ENCODE measurements at regions not wholly inside any gene's neighbourhood (a gene's known extent, or its start where the extent isn't known, plus 50 kb on each side); places are given as distances from the start of the nearest gene placed in this dataset.

DNA sequence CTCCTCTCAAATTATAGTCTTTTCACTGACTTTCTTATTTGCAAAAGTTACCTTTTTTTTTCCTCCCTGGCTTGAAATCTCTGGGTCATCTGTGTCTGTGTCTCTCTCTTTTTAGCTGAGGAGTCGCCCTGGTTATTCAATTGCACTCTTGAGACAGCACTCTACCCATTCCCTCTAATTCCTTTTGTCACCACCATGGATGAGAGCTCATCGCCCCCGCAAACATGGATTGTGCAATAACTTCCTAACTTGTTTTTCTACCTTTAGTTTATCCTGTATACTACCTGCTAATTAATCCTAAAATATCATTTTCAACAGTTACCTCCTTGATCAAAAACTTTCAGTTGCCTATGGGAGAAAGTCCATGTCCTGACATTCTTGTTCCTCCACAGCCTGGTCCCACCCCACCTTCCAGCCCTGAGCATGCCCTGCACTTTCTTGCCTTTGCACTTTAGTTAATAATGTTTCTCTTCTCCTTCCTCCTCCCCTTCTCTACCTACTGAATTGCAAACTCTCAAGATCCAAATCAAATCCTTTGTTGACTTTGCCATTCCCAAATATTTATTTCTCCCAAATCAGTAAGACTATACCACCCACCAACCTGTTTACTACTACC is 110.4 kb upstream of the MAGI3 start:
- no peak for DNase-seq (ENCODE audit: low read depth)
- TF ChIP-seq, protein P1, sequence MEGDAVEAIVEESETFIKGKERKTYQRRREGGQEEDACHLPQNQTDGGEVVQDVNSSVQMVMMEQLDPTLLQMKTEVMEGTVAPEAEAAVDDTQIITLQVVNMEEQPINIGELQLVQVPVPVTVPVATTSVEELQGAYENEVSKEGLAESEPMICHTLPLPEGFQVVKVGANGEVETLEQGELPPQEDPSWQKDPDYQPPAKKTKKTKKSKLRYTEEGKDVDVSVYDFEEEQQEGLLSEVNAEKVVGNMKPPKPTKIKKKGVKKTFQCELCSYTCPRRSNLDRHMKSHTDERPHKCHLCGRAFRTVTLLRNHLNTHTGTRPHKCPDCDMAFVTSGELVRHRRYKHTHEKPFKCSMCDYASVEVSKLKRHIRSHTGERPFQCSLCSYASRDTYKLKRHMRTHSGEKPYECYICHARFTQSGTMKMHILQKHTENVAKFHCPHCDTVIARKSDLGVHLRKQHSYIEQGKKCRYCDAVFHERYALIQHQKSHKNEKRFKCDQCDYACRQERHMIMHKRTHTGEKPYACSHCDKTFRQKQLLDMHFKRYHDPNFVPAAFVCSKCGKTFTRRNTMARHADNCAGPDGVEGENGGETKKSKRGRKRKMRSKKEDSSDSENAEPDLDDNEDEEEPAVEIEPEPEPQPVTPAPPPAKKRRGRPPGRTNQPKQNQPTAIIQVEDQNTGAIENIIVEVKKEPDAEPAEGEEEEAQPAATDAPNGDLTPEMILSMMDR (conservative IDR thresholded peaks at IDR 0.05; ENCODE audit: low read length), result no peak
- H3K4me3 ChIP-seq (ENCODE audit: low read length), result no peak overlapping the region

DNA sequence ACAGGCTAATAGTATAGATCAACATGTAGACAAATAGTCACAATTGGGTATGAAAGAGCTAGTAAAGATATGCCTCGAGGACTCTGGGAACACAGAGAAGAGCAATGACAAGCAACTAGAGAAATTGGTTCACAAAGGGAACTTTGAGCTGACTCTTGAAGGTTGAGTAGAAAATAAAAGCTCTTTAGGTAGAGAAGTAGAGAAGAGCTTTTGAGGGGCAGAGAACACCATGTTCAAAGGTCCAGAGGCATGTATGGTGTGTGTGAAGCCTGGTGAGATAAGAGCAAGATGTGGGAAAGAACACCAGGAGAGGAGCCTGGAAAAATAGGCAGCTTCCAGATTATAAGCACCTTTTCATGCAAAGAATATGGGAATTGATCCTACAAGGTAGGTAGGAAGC is 109.7 kb upstream of the MAGI3 start:
- DNase-seq (ENCODE audit: low read depth), result no peak
- TF ChIP-seq, protein P1 (conservative IDR thresholded peaks at IDR 0.05; ENCODE audit: low read length), result no peak
- H3K4me3 ChIP-seq (ENCODE audit: low read length), result no peak overlapping the region

DNA sequence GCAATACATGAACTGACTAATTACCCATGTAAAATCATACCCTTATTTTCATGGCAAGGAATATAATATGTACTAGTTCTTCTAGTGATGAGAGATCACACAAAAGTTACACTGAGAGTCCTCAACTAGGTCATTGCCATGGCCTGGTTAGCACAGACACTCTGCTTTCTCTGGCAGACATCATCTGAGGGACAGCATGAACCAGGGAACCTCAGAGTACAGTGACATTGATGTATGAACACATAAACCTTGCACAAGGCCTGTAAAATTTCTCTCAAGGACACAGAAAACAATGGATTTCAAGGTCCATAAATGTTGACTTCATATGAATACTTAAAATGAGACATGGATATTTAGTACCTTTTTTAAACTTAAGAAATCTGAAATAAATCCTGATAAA is 108.8 kb upstream of the MAGI3 start:
- H3K4me3 ChIP-seq (ENCODE audit: low read length), result no peak overlapping the region
- DNase-seq (ENCODE audit: low read depth), result no peak
- TF ChIP-seq, protein P1 (conservative IDR thresholded peaks at IDR 0.05; ENCODE audit: low read length), result no peak

DNA sequence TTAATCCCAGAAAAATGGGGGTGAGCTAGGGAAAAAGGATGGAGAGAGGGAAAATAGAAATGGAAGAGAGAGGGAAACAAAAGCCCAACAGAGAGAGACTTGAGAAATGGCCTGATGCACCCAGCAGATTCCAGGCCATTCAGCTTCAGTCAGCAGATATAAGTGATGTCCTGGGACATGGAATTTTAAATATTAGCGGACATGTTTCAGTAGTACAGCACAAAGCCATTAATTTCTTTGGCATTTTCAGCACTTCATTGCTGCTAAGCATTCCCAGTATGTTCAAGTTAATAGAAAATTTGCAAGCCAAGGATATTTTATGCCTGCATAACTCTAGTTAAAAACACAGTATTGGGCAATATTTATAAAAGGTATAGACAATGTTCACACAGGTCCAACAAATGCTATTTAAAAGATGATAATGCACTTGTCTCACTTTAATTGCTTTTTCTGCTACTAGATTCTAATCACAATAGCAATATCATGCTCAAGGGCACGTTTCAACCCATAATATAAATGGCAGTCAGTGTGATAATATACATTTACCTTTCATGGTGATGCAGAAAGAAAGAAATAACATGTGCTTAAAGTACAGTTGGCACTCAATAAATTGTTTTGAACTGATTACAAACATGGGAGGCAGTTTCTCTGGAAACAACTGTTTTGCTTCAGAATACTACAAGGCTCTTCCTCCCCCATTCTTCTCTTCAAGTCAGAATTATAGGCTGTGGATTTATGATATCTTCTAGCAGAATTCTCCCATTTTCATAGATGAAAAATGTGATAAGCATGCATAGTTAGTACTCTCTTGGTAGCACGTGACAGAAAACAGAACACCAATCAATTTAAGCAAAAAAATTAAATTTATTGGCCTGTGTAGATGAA is 108.1 kb upstream of the MAGI3 start:
- TF ChIP-seq, protein P1 (conservative IDR thresholded peaks at IDR 0.05; ENCODE audit: low read length), result no peak
- no peak overlapping the region for H3K4me3 ChIP-seq (ENCODE audit: low read length)
- DNase-seq (ENCODE audit: low read depth), result no peak

DNA sequence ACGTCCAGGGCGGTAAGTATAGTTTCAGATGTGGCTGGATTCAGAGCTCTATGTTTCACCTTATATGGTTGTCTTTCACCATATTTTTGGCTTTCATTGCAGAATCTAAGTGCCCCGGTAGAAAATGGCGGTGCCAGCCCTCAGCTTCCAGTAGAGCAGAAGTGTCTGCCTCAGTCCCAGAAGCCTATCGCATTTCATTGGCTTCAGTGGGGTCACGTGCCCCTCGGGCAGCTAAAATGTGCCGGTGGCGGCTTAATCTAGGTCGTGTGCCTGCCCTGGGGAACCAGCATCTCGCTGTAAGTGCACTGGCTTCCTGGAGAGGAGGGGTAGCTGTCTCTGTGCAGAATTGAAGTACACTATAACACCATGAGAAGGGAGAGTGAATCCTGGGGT is 107.4 kb upstream of the MAGI3 start:
- H3K4me3 ChIP-seq (ENCODE audit: low read length), result no peak overlapping the region
- TF ChIP-seq, protein P1 (conservative IDR thresholded peaks at IDR 0.05; ENCODE audit: low read length), result no peak
- DNase-seq (ENCODE audit: low read depth), result no peak

DNA sequence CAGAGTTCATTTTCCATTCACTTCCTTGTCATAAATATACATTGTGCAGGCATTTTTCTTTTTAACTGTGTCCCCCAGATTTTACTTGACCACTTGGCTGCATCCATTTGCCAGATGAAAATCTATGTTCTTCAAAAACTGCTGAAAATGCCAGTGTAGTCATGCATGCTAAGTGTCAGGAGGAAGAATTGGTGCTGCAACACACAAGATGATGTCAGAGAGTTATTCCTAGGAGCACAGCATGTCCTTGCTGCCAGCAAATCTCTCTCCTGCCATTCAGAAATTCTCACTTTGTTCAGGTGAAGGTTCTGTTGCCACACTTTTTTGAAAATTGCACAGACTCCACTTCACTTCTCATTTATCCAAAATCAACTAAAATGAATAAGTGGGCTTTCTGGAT is 106.4 kb upstream of the MAGI3 start:
- H3K4me3 ChIP-seq (ENCODE audit: low read length), result no peak overlapping the region
- TF ChIP-seq, protein P1 (conservative IDR thresholded peaks at IDR 0.05; ENCODE audit: low read length), result no peak
- DNase-seq (ENCODE audit: low read depth), result no peak

GRCh38 chr1:113286156-113286555 is 104.2 kb upstream of the MAGI3 start:
- no peak overlapping the region for H3K4me3 ChIP-seq (ENCODE audit: low read length)
- no peak for DNase-seq (ENCODE audit: low read depth)
- TF ChIP-seq, protein P1 (conservative IDR thresholded peaks at IDR 0.05; ENCODE audit: low read length), result no peak

All from AG10803 (cell line).